AG04449 (cell line): ENCODE measurements at regions not wholly inside any gene's neighbourhood (a gene's known extent, or its start where the extent isn't known, plus 50 kb on each side); places are given as distances from the start of the nearest gene placed in this dataset.

Source experiments
- CTCF ChIA-PET: fragments of 350-600 bp; formaldehyde crosslinking; extraction: SDS; loops from one replicate; lab custom pipeline; 2021; ENCODE audit warnings: antibody characterized with exemption; lab: Yijun Ruan, JAX
- POLR2A ChIA-PET: fragments of 400-600, 350-600 bp; formaldehyde crosslinking; extraction: SDS; loops from one replicate; lab custom pipeline; 2020; ENCODE audit warnings: antibody characterized with exemption, inconsistent platforms; lab: Yijun Ruan, JAX
- DNase-seq: peaks from one replicate; pipeline ENCODE4 v3.0.0-alpha.2; 2010; ENCODE audit warnings: low read depth, low spot score
- H3K4me3 ChIP-seq: 2 replicates; pipeline ENCODE4 v1.5.1; 2011; ENCODE audit warnings: low read depth, mild to moderate bottlenecking, control low read depth, low read length
- TF ChIP-seq, protein P1 (sequence below): IDR thresholded peaks from one replicate; pipeline ENCODE4 v1.5.1; 2011; ENCODE audit warnings: mild to moderate bottlenecking, moderate library complexity, low read length, control low read depth, inconsistent platforms; ENCODE audit not compliant: insufficient read depth; ENCODE audit errors: missing control alignments

DNA sequence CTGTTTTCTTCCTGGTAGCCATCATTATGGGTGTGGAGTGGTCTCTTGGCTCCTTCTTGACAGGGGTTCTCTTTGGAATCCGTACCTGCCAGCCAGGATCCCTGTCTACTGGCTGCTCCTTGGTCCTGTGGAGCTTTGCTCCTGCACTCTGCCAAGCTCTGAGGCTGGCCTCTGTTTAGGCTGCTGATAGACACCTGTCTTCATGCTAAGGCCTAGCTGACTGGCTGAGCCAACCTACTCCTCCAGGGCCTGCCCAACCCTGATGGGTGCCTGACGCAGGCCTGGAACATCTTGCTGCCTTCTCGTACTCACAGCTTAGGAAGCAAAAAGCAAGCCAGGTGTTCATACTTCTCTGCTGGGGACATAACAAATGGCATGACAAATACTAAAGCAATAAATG is 333.6 kb upstream of the ZNF32 start:
- H3K4me3 ChIP-seq: no peak overlapping the region
- TF ChIP-seq, protein P1, sequence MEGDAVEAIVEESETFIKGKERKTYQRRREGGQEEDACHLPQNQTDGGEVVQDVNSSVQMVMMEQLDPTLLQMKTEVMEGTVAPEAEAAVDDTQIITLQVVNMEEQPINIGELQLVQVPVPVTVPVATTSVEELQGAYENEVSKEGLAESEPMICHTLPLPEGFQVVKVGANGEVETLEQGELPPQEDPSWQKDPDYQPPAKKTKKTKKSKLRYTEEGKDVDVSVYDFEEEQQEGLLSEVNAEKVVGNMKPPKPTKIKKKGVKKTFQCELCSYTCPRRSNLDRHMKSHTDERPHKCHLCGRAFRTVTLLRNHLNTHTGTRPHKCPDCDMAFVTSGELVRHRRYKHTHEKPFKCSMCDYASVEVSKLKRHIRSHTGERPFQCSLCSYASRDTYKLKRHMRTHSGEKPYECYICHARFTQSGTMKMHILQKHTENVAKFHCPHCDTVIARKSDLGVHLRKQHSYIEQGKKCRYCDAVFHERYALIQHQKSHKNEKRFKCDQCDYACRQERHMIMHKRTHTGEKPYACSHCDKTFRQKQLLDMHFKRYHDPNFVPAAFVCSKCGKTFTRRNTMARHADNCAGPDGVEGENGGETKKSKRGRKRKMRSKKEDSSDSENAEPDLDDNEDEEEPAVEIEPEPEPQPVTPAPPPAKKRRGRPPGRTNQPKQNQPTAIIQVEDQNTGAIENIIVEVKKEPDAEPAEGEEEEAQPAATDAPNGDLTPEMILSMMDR: no peak
- ChIA-PET CTCF (no interaction called here), POLR2A (interaction anchor here (0.6 kb wide), 1 partner anchor 297 kb away, joined by 3 read pairs; no protein-coding TSS in a partner anchor)
- no peak for DNase-seq

DNA sequence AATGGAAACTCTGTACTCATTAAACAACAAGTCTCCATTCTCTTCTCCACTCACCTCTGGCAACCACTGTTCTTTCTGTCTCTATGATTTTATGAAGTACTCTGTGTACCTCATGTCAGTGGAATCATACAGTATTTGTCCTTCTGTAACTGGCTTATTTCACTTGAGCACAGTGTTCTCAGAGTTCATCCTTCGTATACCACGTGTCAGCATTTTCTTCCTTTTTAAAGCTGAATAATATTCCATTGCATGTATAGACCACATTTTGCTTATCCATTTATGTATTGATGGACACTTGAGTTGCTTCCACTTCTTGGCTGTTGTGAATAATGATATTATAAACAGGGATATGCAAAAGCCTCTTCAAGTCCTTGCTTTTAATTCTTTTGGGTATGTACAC is 333.0 kb upstream of the ZNF32 start:
- H3K4me3 ChIP-seq: no peak overlapping the region
- TF ChIP-seq, protein P1: no peak
- no peak for DNase-seq
- POLR2A ChIA-PET: interaction anchor here (0.6 kb wide), 1 partner anchor 296 kb away, joined by 3 read pairs; no protein-coding TSS in a partner anchor
- CTCF ChIA-PET: interaction anchor here (0.8 kb wide), 1 partner anchor 330 kb away, joined by 3 read pairs; no protein-coding TSS in a partner anchor

DNA sequence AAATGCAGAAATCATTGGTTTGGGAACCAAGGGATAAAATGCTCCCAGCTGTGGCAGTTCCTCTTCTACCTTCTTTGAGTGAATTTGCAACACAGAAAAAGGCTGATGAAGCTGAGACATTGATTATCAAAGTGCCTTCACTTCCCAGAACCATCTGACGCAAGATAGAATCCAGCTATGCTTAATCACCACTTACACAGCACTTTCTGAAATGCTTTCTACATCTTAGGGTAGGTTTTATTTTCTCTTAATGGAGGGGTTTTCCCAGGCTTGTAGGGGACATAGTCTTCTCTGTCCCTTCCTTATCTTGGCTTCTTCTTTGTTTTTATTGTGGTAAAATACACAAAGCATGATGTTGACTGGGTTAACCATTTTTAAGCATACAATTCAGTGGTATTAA is 332.6 kb upstream of the ZNF32 start:
- TF ChIP-seq, protein P1: no peak
- ChIA-PET POLR2A (no interaction called here), CTCF (interaction anchor here (0.8 kb wide), 1 partner anchor 330 kb away, joined by 3 read pairs; no protein-coding TSS in a partner anchor)
- DNase-seq: no peak
- H3K4me3 ChIP-seq: no peak overlapping the region

DNA sequence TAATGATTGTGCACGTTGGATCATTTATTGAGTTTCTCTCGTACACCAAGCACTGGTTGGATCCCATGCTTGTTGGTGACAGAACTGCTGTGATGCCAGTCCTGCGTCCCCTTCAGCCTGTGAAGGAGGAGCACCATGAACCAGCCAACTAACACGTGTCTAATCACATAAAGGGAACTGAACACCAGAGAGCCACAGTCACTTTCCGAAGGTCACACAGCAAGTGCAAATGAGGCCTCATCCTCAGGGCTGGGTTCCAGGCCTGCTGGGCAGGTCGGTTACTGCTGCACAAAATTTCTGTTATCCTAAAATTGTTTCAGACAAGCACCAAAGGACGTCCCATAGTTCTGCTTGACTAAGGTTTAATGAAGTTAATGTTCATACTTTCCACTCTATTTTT is 332.0 kb upstream of the ZNF32 start:
- ChIA-PET CTCF (interaction anchor here (0.8 kb wide), 1 partner anchor 331 kb away, joined by 3 read pairs; no protein-coding TSS in a partner anchor), POLR2A (no interaction called here)
- TF ChIP-seq, protein P1: no peak
- no peak overlapping the region for H3K4me3 ChIP-seq
- no peak for DNase-seq

DNA sequence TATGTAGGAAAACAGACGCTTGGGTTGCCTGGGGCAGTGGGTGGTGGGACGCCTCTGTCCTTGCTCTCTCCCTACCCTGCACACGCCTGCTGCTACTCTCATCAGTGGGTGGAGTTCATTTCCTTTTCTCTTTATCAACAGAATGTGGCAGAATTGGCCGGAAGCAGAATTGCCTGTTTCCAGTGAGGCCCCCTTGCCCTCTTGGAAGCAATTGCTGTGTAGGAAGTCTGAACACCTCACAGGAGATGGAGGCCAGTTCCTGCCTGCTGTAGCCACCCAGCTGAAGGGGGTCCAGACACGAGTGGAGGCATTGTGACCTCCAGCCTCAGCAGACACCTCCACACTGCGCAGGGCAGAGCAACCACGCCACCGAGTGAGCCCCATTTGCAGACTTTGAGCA is 331.6 kb upstream of the ZNF32 start:
- ChIA-PET CTCF (no interaction called here), POLR2A (no interaction called here)
- H3K4me3 ChIP-seq: no peak overlapping the region
- DNase-seq: no peak
- TF ChIP-seq, protein P1: no peak

DNA sequence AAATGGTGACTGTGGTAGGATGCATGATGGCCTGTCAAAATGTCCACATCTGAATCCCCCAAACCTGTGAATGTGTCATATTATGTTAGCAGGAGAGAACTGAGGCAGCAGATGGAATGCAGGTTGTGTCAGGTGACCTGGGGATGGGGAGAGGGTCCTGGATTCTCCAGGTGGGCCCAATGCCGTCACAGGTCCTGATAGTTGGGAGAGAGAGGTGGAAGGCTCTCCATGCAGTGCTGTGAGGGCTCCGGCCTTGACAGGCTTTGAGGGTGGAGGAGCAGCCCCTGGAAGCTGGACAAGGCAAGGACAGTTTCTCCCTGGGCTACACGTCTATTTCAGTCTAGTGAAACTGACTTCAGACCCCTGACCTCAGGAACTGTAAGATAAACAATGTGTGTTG is 330.9 kb upstream of the ZNF32 start:
- TF ChIP-seq, protein P1: no peak
- no peak overlapping the region for H3K4me3 ChIP-seq
- POLR2A ChIA-PET: no interaction called here
- CTCF ChIA-PET: no interaction called here
- no peak for DNase-seq
